Parathyroid adenoma (tissue), 2 donors: ENCODE measurements at regions not wholly inside any gene's neighbourhood (a gene's known extent, or its start where the extent isn't known, plus 50 kb on each side); places are given as distances from the start of the nearest gene placed in this dataset.

ENCODE experiments used
- H2AFZ ChIP-seq: fragments of 300-600 bp; sonication (generic); one replicate; pipeline ENCODE4 v1.7.0; 2017; ENCODE audit warnings: antibody characterized with exemption, mild to moderate bottlenecking
- H3K27ac ChIP-seq: fragments of 300-600 bp; sonication (generic); one replicate; pipeline ENCODE4 v1.7.0; 2017
- H3K27me3 ChIP-seq: fragments of 300-600 bp; sonication (generic); one replicate; pipeline ENCODE4 v1.7.0; 2017; ENCODE audit warnings: low read length; ENCODE audit not compliant: control insufficient read depth, insufficient read depth
- H3K36me3 ChIP-seq: fragments of 300-600 bp; sonication (generic); one replicate; pipeline ENCODE4 v1.7.0; 2017; ENCODE audit warnings: low read length; ENCODE audit not compliant: control insufficient read depth, insufficient read depth
- H3K4me1 ChIP-seq: fragments of 300-600 bp; sonication (generic); one replicate; pipeline ENCODE4 v1.7.0; 2017; ENCODE audit warnings: control low read depth
- H3K4me2 ChIP-seq: fragments of 300-600 bp; sonication (generic); one replicate; pipeline ENCODE4 v1.7.0; 2017; ENCODE audit warnings: low read length
- H3K4me3 ChIP-seq: fragments of 300-600 bp; sonication (generic); one replicate; pipeline ENCODE4 v1.7.0; 2017; ENCODE audit warnings: low read depth, low read length
- H3K79me2 ChIP-seq: fragments of 300-600 bp; sonication (generic); one replicate; pipeline ENCODE4 v1.7.0; 2017; ENCODE audit warnings: control low read depth
- H3K9ac ChIP-seq: fragments of 300-600 bp; sonication (generic); one replicate; pipeline ENCODE4 v1.7.0; 2017; ENCODE audit warnings: mild to moderate bottlenecking
- H3K9me3 ChIP-seq: fragments of 300-600 bp; sonication (generic); one replicate; pipeline ENCODE4 v1.7.0; 2017; ENCODE audit warnings: low read length; ENCODE audit not compliant: control insufficient read depth
- TF ChIP-seq, protein P1 (sequence below): fragments of 300-600 bp; sonication (generic); IDR thresholded peaks from one replicate; pipeline ENCODE4 v1.7.0; 2017; ENCODE audit warnings: antibody characterized with exemption, mild to moderate bottlenecking
- donor health status: primary hyperparathyroidism.

DNA sequence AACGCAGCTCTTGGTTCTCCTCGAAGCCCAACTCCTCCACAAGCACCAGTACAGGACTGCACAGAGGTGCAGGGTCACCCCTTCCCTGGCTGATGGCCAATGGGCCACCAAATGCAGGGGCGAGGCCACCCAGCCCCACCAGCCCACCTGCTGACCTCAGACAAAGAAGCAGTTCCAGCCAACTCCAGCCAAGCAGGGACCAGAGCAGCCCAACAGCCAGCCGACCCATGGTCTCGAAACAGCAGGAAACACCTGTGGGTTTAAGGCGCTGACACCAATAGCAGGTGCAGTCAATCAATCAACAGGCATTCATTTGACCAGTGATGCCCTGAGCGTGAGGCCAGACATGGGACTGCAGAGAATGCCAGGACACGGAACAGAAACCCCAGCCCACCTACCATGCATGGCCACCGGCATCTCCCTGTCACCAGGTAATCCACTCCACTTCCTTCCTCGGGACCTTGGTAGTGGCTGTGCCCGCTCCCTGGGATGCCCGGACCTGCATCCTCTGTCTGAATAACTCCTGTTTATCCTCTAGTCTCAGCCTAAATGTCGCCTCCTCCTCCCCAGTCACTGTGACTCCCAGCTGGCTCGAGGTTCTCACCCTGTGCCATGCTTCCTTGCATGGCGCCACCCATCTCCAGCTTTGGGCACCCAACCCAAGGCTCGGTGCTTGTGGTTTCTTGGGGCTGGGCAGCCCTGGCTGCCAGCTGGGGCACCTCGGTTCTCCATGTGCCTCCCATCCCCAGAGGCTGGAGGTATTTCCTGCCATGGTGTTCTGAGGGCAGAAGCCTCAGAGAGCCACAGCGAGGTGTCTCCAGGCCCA is 1475.4 kb downstream of the BRD1 start:
- no peak overlapping the region for H3K9ac ChIP-seq
- H3K9me3 ChIP-seq: no peaks in the 10 kb centered on the region
- H3K4me3 ChIP-seq: no peak overlapping the region
- no peaks in the 10 kb centered on the region for H3K36me3 ChIP-seq
- H3K4me1 ChIP-seq: no peaks in the 10 kb centered on the region
- H3K4me2 ChIP-seq: no peak overlapping the region
- no peak overlapping the region for H2AFZ ChIP-seq
- no peak overlapping the region for H3K27ac ChIP-seq
- peaks cover 3% of the 10 kb centered on the region for H3K27me3 ChIP-seq
- TF ChIP-seq, protein P1, sequence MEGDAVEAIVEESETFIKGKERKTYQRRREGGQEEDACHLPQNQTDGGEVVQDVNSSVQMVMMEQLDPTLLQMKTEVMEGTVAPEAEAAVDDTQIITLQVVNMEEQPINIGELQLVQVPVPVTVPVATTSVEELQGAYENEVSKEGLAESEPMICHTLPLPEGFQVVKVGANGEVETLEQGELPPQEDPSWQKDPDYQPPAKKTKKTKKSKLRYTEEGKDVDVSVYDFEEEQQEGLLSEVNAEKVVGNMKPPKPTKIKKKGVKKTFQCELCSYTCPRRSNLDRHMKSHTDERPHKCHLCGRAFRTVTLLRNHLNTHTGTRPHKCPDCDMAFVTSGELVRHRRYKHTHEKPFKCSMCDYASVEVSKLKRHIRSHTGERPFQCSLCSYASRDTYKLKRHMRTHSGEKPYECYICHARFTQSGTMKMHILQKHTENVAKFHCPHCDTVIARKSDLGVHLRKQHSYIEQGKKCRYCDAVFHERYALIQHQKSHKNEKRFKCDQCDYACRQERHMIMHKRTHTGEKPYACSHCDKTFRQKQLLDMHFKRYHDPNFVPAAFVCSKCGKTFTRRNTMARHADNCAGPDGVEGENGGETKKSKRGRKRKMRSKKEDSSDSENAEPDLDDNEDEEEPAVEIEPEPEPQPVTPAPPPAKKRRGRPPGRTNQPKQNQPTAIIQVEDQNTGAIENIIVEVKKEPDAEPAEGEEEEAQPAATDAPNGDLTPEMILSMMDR: no peak
- H3K79me2 ChIP-seq: no peaks in the 10 kb centered on the region

DNA sequence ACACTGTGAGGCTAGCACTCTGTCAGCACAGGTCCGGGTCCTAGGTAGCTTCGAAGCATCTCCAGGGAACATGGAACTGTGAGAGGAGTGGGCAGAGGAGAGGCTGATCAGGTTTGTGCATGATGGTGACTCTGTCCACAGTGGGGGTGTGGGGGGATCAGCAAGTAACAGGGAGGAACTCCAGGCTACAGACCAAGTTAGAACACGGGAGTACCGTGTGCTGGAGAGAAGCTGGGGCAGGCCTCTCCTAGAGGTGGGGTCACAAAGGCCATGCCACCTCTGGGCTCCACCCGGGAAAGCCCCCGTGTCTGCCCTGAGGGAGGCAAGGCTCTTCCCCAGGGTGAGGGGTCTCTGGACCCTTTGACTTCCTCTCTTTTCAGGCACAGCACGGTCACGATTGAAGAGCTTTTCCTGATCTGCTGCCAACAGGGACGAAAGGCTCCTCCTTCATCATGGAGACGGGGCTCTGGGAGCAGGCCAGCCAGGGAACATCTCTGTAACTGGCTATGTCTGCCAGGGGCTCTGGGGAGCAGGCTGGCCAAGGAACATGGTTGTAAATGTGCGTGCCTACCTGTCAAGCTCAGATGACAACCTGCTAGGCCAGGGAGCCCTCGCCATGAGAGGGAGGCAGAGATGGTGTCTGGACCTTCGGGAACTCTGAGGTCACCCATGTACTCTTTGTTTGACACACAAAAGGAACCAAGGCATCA is 1476.1 kb downstream of the BRD1 start:
- Histone ChIP-seq H2AFZ (no peak overlapping the region), H3K4me2 (no peak overlapping the region), H3K4me3 (no peak overlapping the region), H3K27me3 (peaks cover 3% of the 10 kb centered on the region), H3K27ac (no peak overlapping the region), H3K79me2 (no peaks in the 10 kb centered on the region), H3K4me1 (no peaks in the 10 kb centered on the region), H3K36me3 (no peaks in the 10 kb centered on the region), H3K9me3 (no peaks in the 10 kb centered on the region), H3K9ac (no peak overlapping the region)
- TF ChIP-seq, protein P1: no peak

DNA sequence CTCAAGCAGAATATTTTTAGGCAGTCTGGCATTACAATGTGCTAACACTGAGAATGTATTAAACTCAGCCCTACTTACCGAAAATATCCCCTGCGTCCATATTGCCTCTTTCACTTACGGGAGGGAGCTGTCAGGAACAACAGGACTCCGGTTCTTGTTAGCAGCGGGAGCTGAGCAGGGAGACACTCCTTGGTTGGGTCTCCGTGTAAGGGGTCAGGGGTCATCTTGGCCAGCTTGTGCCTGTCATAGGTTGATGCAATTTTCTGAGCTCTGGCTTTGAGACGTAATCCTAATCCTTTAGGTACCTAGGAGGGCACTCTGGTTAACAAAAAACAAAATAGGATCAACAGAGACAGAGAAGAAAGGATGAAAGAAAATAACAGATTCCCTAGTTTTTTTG is 1477.2 kb downstream of the BRD1 start:
- Histone ChIP-seq H3K4me1 (no peaks in the 10 kb centered on the region), H3K4me3 (no peak overlapping the region), H3K4me2 (no peak overlapping the region), H2AFZ (no peak overlapping the region), H3K9me3 (no peaks in the 10 kb centered on the region), H3K9ac (no peak overlapping the region), H3K36me3 (no peaks in the 10 kb centered on the region), H3K79me2 (no peaks in the 10 kb centered on the region), H3K27ac (no peak overlapping the region), H3K27me3 (peaks cover 3% of the 10 kb centered on the region)
- TF ChIP-seq, protein P1: no peak

DNA sequence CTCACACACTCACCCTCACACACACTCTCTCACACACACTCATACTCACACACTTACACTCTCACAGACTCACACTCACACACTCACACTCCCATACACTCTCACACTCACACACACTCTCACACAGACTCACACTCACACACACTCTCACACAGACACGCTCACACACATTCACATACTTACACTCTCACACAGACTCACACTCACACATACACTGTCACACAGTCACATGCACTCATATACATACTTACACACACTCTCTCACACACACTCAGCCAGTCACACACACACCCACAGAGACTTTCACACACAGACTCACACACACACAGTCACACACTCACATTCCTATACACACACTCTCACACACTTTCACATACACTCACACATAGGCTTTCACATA is 1478.8 kb downstream of the BRD1 start:
- Histone ChIP-seq H3K4me2 (no peak overlapping the region), H3K9me3 (no peaks in the 10 kb centered on the region), H3K79me2 (no peaks in the 10 kb centered on the region), H3K27ac (no peak overlapping the region), H2AFZ (no peak overlapping the region), H3K27me3 (peaks cover 3% of the 10 kb centered on the region), H3K36me3 (no peaks in the 10 kb centered on the region), H3K4me1 (no peaks in the 10 kb centered on the region), H3K4me3 (no peak overlapping the region), H3K9ac (no peak overlapping the region)
- TF ChIP-seq, protein P1: no peak
